Endothelial cell (in vitro differentiated cells): ENCODE measurements at regions not wholly inside any gene's neighbourhood (a gene's known extent, or its start where the extent isn't known, plus 50 kb on each side); places are given as distances from the start of the nearest gene placed in this dataset.

Experiments used
- DNase-seq: peaks from one replicate; pipeline ENCODE4 v3.0.0; 2021; ENCODE audit warnings: low spot score
- H3K27ac Mint-ChIP-seq: one replicate; pipeline ENCODE4 v1.8.0; 2021; ENCODE audit warnings: mixed read lengths, inconsistent platforms; ENCODE audit not compliant: unreplicated experiment
- H3K27me3 Mint-ChIP-seq: one replicate; pipeline ENCODE4 v1.8.0; 2021; ENCODE audit warnings: mild to moderate bottlenecking, moderate library complexity, mixed read lengths, inconsistent platforms; ENCODE audit not compliant: unreplicated experiment
- H3K36me3 Mint-ChIP-seq: one replicate; pipeline ENCODE4 v1.8.0; 2021; ENCODE audit warnings: mild to moderate bottlenecking, low read depth, mixed read lengths, inconsistent platforms; ENCODE audit not compliant: unreplicated experiment
- H3K4me1 Mint-ChIP-seq: one replicate; pipeline ENCODE4 v1.8.0; 2021; ENCODE audit warnings: mild to moderate bottlenecking, mixed read lengths, inconsistent platforms; ENCODE audit not compliant: unreplicated experiment
- H3K4me3 Mint-ChIP-seq: one replicate; pipeline ENCODE4 v1.8.0; 2021; ENCODE audit warnings: mild to moderate bottlenecking, mixed read lengths, inconsistent platforms; ENCODE audit not compliant: unreplicated experiment
- H3K9me3 Mint-ChIP-seq: one replicate; pipeline ENCODE4 v1.8.0; 2021; ENCODE audit warnings: mixed read lengths, inconsistent platforms; ENCODE audit not compliant: unreplicated experiment
- TF ChIP-seq, protein P1 (sequence below): fragments of 200-600 bp; sonication (generic); IDR thresholded peaks from one replicate; pipeline ENCODE4 v1.5.0; 2021; ENCODE audit warnings: antibody characterized with exemption; ENCODE audit not compliant: unreplicated experiment

DNA sequence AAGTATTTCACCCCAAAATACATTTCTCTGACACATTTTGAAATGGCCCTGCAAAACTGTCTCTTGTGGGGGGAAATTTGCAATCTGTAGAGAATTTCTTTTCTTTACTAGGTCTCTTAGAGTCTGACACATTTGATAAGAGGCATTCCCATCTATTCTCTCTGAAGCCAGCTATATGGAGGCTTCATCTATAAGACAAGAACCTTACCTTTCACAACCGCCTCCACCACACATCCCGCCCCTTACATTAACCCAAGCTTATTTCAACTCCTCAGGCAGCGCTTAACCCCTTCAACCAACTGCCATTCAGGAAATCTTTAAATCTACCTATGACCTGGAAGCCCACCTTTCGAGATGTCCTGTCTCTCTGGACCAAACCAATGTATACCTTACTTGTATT, 829.5 kb downstream of the TLE4 start:
- DNase-seq: no peak
- H3K27ac Mint-ChIP-seq: no peak overlapping the region

GRCh38 chr9:80400624-80401230, 829.0 kb downstream of the TLE4 start:
- H3K4me1 Mint-ChIP-seq: no peaks in the 10 kb centered on the region
- no peaks in the 10 kb centered on the region for H3K9me3 Mint-ChIP-seq
- H3K4me3 Mint-ChIP-seq: no peak overlapping the region
- H3K27ac Mint-ChIP-seq: no peak overlapping the region
- TF ChIP-seq, protein P1, sequence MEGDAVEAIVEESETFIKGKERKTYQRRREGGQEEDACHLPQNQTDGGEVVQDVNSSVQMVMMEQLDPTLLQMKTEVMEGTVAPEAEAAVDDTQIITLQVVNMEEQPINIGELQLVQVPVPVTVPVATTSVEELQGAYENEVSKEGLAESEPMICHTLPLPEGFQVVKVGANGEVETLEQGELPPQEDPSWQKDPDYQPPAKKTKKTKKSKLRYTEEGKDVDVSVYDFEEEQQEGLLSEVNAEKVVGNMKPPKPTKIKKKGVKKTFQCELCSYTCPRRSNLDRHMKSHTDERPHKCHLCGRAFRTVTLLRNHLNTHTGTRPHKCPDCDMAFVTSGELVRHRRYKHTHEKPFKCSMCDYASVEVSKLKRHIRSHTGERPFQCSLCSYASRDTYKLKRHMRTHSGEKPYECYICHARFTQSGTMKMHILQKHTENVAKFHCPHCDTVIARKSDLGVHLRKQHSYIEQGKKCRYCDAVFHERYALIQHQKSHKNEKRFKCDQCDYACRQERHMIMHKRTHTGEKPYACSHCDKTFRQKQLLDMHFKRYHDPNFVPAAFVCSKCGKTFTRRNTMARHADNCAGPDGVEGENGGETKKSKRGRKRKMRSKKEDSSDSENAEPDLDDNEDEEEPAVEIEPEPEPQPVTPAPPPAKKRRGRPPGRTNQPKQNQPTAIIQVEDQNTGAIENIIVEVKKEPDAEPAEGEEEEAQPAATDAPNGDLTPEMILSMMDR: no peak
- no peak for DNase-seq
- H3K27me3 Mint-ChIP-seq: no peaks in the 10 kb centered on the region
- H3K36me3 Mint-ChIP-seq: no peaks in the 10 kb centered on the region

More for the DNA sequence above, 829.5 kb downstream of the TLE4 start:
- H3K9me3 Mint-ChIP-seq: no peaks in the 10 kb centered on the region
- no peaks in the 10 kb centered on the region for H3K27me3 Mint-ChIP-seq
- no peaks in the 10 kb centered on the region for H3K36me3 Mint-ChIP-seq
- H3K4me1 Mint-ChIP-seq: no peaks in the 10 kb centered on the region
- no peak overlapping the region for H3K4me3 Mint-ChIP-seq
- TF ChIP-seq, protein P1: no peak

DNA sequence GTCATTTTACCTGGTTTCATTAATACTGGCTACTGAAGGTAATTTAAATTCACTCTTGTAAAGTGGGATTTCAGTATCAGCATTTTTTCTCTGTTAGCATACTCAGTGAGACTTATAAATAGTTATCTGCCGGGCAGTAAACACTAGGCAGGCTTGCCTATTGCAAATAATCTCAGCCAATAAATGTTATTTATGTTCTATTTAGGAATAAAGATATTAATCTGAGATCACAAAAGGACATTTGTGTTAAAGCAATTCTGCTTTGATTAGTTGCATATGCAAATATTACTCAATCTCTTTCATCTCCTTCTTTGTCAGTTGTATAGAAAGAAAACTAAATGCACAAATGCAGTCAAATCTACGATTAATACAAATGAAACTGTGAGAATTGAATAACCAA, 827.8 kb downstream of the TLE4 start:
- Mint-ChIP-seq H3K4me3 (no peak overlapping the region), H3K9me3 (no peaks in the 10 kb centered on the region), H3K27ac (no peak overlapping the region), H3K27me3 (no peaks in the 10 kb centered on the region), H3K4me1 (no peaks in the 10 kb centered on the region), H3K36me3 (no peaks in the 10 kb centered on the region)
- TF ChIP-seq, protein P1: no peak
- DNase-seq: no peak

DNA sequence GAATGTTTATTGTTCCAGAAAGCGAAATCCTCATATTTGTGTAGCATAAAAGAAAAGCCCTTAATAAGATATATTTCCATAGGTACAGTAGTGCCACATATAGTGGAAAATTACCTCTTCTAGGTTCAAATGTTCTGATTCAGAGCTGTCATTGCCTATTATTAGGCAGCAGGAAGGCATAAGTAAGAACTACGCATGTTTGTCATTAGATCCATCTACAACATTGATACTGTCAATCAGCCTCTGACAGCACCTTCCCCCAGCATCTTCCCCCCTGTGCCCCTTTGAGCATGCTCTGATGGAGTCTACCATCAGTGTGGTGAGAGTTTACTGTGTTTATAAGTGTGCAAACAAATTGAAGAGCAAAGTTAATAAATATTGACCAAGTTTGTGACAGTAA, 816.1 kb downstream of the TLE4 start:
- no peak for DNase-seq
- H3K27ac Mint-ChIP-seq: no peak overlapping the region
- TF ChIP-seq, protein P1: no peak
- no peak overlapping the region for H3K4me3 Mint-ChIP-seq
- no peaks in the 10 kb centered on the region for H3K36me3 Mint-ChIP-seq
- no peaks in the 10 kb centered on the region for H3K4me1 Mint-ChIP-seq
- H3K27me3 Mint-ChIP-seq: no peaks in the 10 kb centered on the region
- no peaks in the 10 kb centered on the region for H3K9me3 Mint-ChIP-seq

- TF ChIP-seq, protein P1: no peak
- no peaks in the 10 kb centered on the region for H3K27me3 Mint-ChIP-seq
- no peaks in the 10 kb centered on the region for H3K4me1 Mint-ChIP-seq
- H3K36me3 Mint-ChIP-seq: no peaks in the 10 kb centered on the region
- no peaks in the 10 kb centered on the region for H3K9me3 Mint-ChIP-seq
- H3K27ac Mint-ChIP-seq: no peak overlapping the region
- DNase-seq: no peak
- no peak overlapping the region for H3K4me3 Mint-ChIP-seq
These were observed 813.5 kb downstream of the TLE4 start for GRCh38 chr9:80385246-80385645.
